ENCODE measurements at regions not wholly inside any gene's neighbourhood (a gene's known extent, or its start where the extent isn't known, plus 50 kb on each side); places are given as distances from the start of the nearest gene placed in this dataset.

GRCh38 chr3:89625945-89626344 lies 518.5 kb downstream of the EPHA3 start:
- no TSS peak for BruUV-seq (replicated peaks)

GRCh38 chr3:89628856-89629670 lies 521.6 kb downstream of the EPHA3 start:
- DNase-seq (ENCODE audit: low read depth, low spot score) (no peak), FAIRE-seq (no peak)
- Histone ChIP-seq H3K4me2 (ENCODE audit: insufficient read depth, low read length) (no peak overlapping the region), H2AFZ (ENCODE audit: low read depth, low read length) (no peak overlapping the region), H3K9me3 (replicated peaks; ENCODE audit: control insufficient read depth, insufficient read depth, low read length) (peaks cover 3% of the 10 kb centered on the region), H3K79me2 (ENCODE audit: control insufficient read depth, insufficient read depth, low read length) (no peaks in the 10 kb centered on the region), H3K36me3 (ENCODE audit: control insufficient read depth in 2 of 2, extremely low read depth in 1 of 2, insufficient read depth in 2 of 2, low read length in 2 of 2) (no peaks in the 10 kb centered on the region), H4K20me1 (replicated peaks; ENCODE audit: control insufficient read depth, extremely low read depth, insufficient read depth, low read length) (no peaks in the 10 kb centered on the region), H3K27ac (ENCODE audit: insufficient read depth, low read depth, low read length) (no peak overlapping the region), H3K9me1 (replicated peaks; ENCODE audit: control insufficient read depth, extremely low read depth, insufficient read depth, low read length) (no peaks in the 10 kb centered on the region), H3K4me1 (ENCODE audit: control insufficient read depth, extremely low read depth, insufficient read depth, low read length) (no peaks in the 10 kb centered on the region), H3K4me3 (replicated peaks in 1 of 3; ENCODE audit: insufficient read depth in 1 of 3, low read depth in 1 of 3, low read length in 3 of 3) (no peak overlapping the region), H3K9ac (replicated peaks; ENCODE audit: extremely low read depth, insufficient read depth, low read length) (no peak overlapping the region), H3K27me3 (ENCODE audit: control insufficient read depth in 2 of 2, insufficient read depth in 2 of 2, low read length in 2 of 2) (no peaks in the 10 kb centered on the region)
- BruUV-seq (replicated peaks), result no TSS peak
- dilution Hi-C loops (cut with MboI; ENCODE audit: extremely low pct_ligation_motif_present, low sequenced_read_pairs) (no loop called here), intact Hi-C loops (cut with micrococcal nuclease) (no loop called here)
- ChIA-PET POLR2A (no interaction called here), CTCF (no interaction called here)
- TF ChIP-seq GATA2 (IDR thresholded peaks at IDR 0.05; ENCODE audit: insufficient read depth, insufficient read length, low read depth, low read length) (no peak), MYC (IDR thresholded peaks at IDR 0.05; ENCODE audit: low read depth, low read length) (no peak), FOS (IDR thresholded peaks at IDR 0.05; ENCODE audit: borderline replicate concordance, insufficient read depth, low read length) (no peak), CTCF (IDR thresholded peaks at IDR 0.05; ENCODE audit: extremely low read depth in 1 of 2, insufficient read depth in 1 of 2, low read depth in 1 of 2, low read length in 2 of 2) (no peak), POLR2A (IDR thresholded peaks at IDR 0.05; ENCODE audit: low read depth, low read length) (no peak), JUN (IDR thresholded peaks at IDR 0.05; ENCODE audit: borderline replicate concordance, insufficient read depth, insufficient read length, low read depth) (no peak), MAX (IDR thresholded peaks at IDR 0.05; ENCODE audit: insufficient read depth, insufficient read length) (no peak), EZH2 (IDR thresholded peaks at IDR 0.05; ENCODE audit: borderline replicate concordance, low read depth, low read length, severe bottlenecking) (no peak)

More at GRCh38 chr3:89625945-89626344, 518.5 kb downstream of the EPHA3 start:
- TF ChIP-seq GATA2 (IDR thresholded peaks at IDR 0.05; ENCODE audit: insufficient read depth, insufficient read length, low read depth, low read length) (no peak), EZH2 (IDR thresholded peaks at IDR 0.05; ENCODE audit: borderline replicate concordance, low read depth, low read length, severe bottlenecking) (no peak), POLR2A (IDR thresholded peaks at IDR 0.05; ENCODE audit: low read depth, low read length) (no peak), FOS (IDR thresholded peaks at IDR 0.05; ENCODE audit: borderline replicate concordance, insufficient read depth, low read length) (no peak), POLR2AphosphoS5 (IDR thresholded peaks at IDR 0.05; ENCODE audit: insufficient read depth, low read depth, low read length) (no peak), JUN (IDR thresholded peaks at IDR 0.05; ENCODE audit: borderline replicate concordance, insufficient read depth, insufficient read length, low read depth) (no peak), MAX (IDR thresholded peaks at IDR 0.05; ENCODE audit: insufficient read depth, insufficient read length) (no peak)
- no peak overlapping the region for H2AFZ ChIP-seq (ENCODE audit: low read depth, low read length)
- H3K9me3 ChIP-seq (replicated peaks; ENCODE audit: control insufficient read depth, insufficient read depth, low read length), result peaks cover 3% of the 10 kb centered on the region
- no peaks in the 10 kb centered on the region for H3K79me2 ChIP-seq (ENCODE audit: control insufficient read depth, insufficient read depth, low read length)
- H3K4me3 ChIP-seq (replicated peaks in 1 of 3; ENCODE audit: insufficient read depth in 1 of 3, low read depth in 1 of 3, low read length in 3 of 3), result no peak overlapping the region
- H3K4me2 ChIP-seq (ENCODE audit: insufficient read depth, low read length), result no peak overlapping the region
- H3K36me3 ChIP-seq (ENCODE audit: control insufficient read depth in 2 of 2, extremely low read depth in 1 of 2, insufficient read depth in 2 of 2, low read length in 2 of 2), result no peaks in the 10 kb centered on the region
- ChIA-PET CTCF (no interaction called here), POLR2A (no interaction called here)
- no peaks in the 10 kb centered on the region for H3K9me1 ChIP-seq (replicated peaks; ENCODE audit: control insufficient read depth, extremely low read depth, insufficient read depth, low read length)
- dilution Hi-C loops (cut with MboI; ENCODE audit: extremely low pct_ligation_motif_present, low sequenced_read_pairs) (no loop called here), intact Hi-C loops (cut with micrococcal nuclease) (no loop called here)
- no peak overlapping the region for H3K9ac ChIP-seq (replicated peaks; ENCODE audit: extremely low read depth, insufficient read depth, low read length)
- FAIRE-seq, result no peak
- H3K4me1 ChIP-seq (ENCODE audit: control insufficient read depth, extremely low read depth, insufficient read depth, low read length), result no peaks in the 10 kb centered on the region
- H3K27me3 ChIP-seq (ENCODE audit: control insufficient read depth in 2 of 2, insufficient read depth in 2 of 2, low read length in 2 of 2), result no peaks in the 10 kb centered on the region
- no peak for DNase-seq (ENCODE audit: low read depth, low spot score)
- H4K20me1 ChIP-seq (replicated peaks; ENCODE audit: control insufficient read depth, extremely low read depth, insufficient read depth, low read length), result no peaks in the 10 kb centered on the region
- no peak overlapping the region for H3K27ac ChIP-seq (ENCODE audit: insufficient read depth, low read depth, low read length)

All from endothelial cell of umbilical vein (primary cell).